Small intestine (tissue), 7 donors: ENCODE measurements at regions not wholly inside any gene's neighbourhood (a gene's known extent, or its start where the extent isn't known, plus 50 kb on each side); places are given as distances from the start of the nearest gene placed in this dataset.
"Not testable (repeated sequence)": the region's sequence is repeated elsewhere in the genome, so short reads cannot be mapped to it uniquely, and the experiment has no call there.

Experiments
- DNase-seq, 2 donors: peaks; one replicate each; pipeline versions ENCODE4 v3.0.0 to v3.0.0-alpha.2; 2013
- FAIRE-seq: peaks from 2 replicates; lab custom pipeline; 2012; peaks lifted over from hg19 to GRCh38; lab: Jason Lieb, UNC
- H3K27ac ChIP-seq, 3 donors: one replicate each; pipeline ENCODE4 v1.5.1; 2013; ENCODE audit warnings: low read length in 2 of 3, mild to moderate bottlenecking in 2 of 3, control low read depth in 1 of 3, inconsistent platforms in 1 of 3, low read depth in 1 of 3, moderate library complexity in 1 of 3
- H3K27me3 ChIP-seq, 3 donors: one replicate each; pipeline ENCODE4 v1.6.1; 2013; ENCODE audit warnings: low read length in 3 of 3, inconsistent platforms in 1 of 3; ENCODE audit not compliant: control insufficient read depth in 3 of 3, insufficient read depth in 3 of 3
- H3K36me3 ChIP-seq, 3 donors: one replicate each; pipeline ENCODE4 v1.6.1; 2013; ENCODE audit warnings: low read length in 3 of 3, inconsistent platforms in 1 of 3, low read depth in 1 of 3, mild to moderate bottlenecking in 1 of 3, moderate library complexity in 1 of 3; ENCODE audit not compliant: control insufficient read depth in 3 of 3, insufficient read depth in 2 of 3
- H3K4me1 ChIP-seq, 3 donors: one replicate each; pipeline ENCODE4 v1.6.1; 2013; ENCODE audit warnings: low read length in 2 of 3, inconsistent platforms in 1 of 3, low read depth in 1 of 3, mild to moderate bottlenecking in 1 of 3, moderate library complexity in 1 of 3; ENCODE audit not compliant: control insufficient read depth in 3 of 3, insufficient read depth in 2 of 3
- H3K4me3 ChIP-seq, 3 donors: one replicate each; pipeline ENCODE4 v1.5.1; 2013; ENCODE audit warnings: low read length in 3 of 3, control low read depth in 1 of 3, inconsistent platforms in 1 of 3, low read depth in 1 of 3, mild to moderate bottlenecking in 1 of 3, moderate library complexity in 1 of 3
- H3K9me3 ChIP-seq, 2 donors: one replicate each; pipeline ENCODE4 v1.6.1; 2013; ENCODE audit warnings: low read depth in 1 of 2, low read length in 1 of 2; ENCODE audit not compliant: control insufficient read depth in 2 of 2, insufficient read depth in 1 of 2
- WGBS, 3 donors: extraction: QIAGEN DNeasy Blood & Tissue Kit; methylation state at CpG; one replicate each; pipeline ENCODE4 v1.1.7; 2013; 5-methylcytosine and 5-hydroxymethylcytosine counted together
- donor health status: healthy with polysubstance abuse.
- donor health status: control.
- donor health status: control.
- donor health status: Bipolar disorder and iron deficiency.
- donor health status: healthy.

GRCh38 chr4:133316909-133317308, 167.8 kb downstream of the PCDH10 start:
- no peak overlapping the region for H3K27ac ChIP-seq
- no peak for FAIRE-seq
- H3K36me3 ChIP-seq: no peaks in the 10 kb centered on the region
- no peak overlapping the region for H3K4me3 ChIP-seq
- no peaks in the 10 kb centered on the region for H3K9me3 ChIP-seq
- no peaks in the 10 kb centered on the region for H3K4me1 ChIP-seq
- DNase-seq: no peak
- H3K27me3 ChIP-seq: no peaks in the 10 kb centered on the region
- WGBS, 3 donors: 62 to 70% (median 69%) methylated on average over 5 of the region's 5 CpGs

GRCh38 chr4:133314991-133315390, 165.9 kb downstream of the PCDH10 start:
- Histone ChIP-seq H3K4me1 (no peaks in the 10 kb centered on the region), H3K27ac (no peak overlapping the region), H3K4me3 (no peak overlapping the region), H3K36me3 (no peaks in the 10 kb centered on the region), H3K9me3 (no peaks in the 10 kb centered on the region), H3K27me3 (no peaks in the 10 kb centered on the region)
- WGBS, 3 donors: 44 to 60% (median 58%) methylated on average over 1 of the region's 1 CpG
- FAIRE-seq (no peak), DNase-seq (no peak)

- FAIRE-seq (no peak), DNase-seq (no peak)
- WGBS, 3 donors: 58 to 77% (median 63%) methylated on average over 3 of the region's 3 CpGs
- Histone ChIP-seq H3K4me3 (no peak overlapping the region), H3K9me3 (no peaks in the 10 kb centered on the region), H3K4me1 (no peaks in the 10 kb centered on the region), H3K36me3 (no peaks in the 10 kb centered on the region), H3K27me3 (no peaks in the 10 kb centered on the region), H3K27ac (no peak overlapping the region)
Observed at GRCh38 chr4:133287396-133287795, 138.3 kb downstream of the PCDH10 start.

GRCh38 chr4:133278591-133278990, 129.5 kb downstream of the PCDH10 start:
- Histone ChIP-seq H3K4me1 (no peaks in the 10 kb centered on the region), H3K4me3 (no peak overlapping the region), H3K27ac (no peak overlapping the region), H3K9me3 (no peaks in the 10 kb centered on the region), H3K36me3 (no peaks in the 10 kb centered on the region), H3K27me3 (no peaks in the 10 kb centered on the region)
- no peak for FAIRE-seq
- WGBS, 3 donors: 58 to 85% (median 81%) methylated on average over 1 of the region's 1 CpG
- DNase-seq: no peak

- not testable (repeated sequence) for H3K9me3 ChIP-seq, DNase-seq, FAIRE-seq, H3K36me3 ChIP-seq, H3K27me3 ChIP-seq, H3K27ac ChIP-seq, H3K4me1 ChIP-seq, H3K4me3 ChIP-seq
- 70 to 82% (median 75%) methylated on average over 4 of the region's 4 CpGs for WGBS, 3 donors
Observed at GRCh38 chr4:133277940-133278339, 128.8 kb downstream of the PCDH10 start.

- DNase-seq: no peak
- Histone ChIP-seq H3K36me3 (no peaks in the 10 kb centered on the region), H3K27me3 (no peaks in the 10 kb centered on the region), H3K4me3 (no peak overlapping the region), H3K27ac (no peak overlapping the region), H3K9me3 (no peaks in the 10 kb centered on the region), H3K4me1 (no peaks in the 10 kb centered on the region)
- 61 to 79% (median 70%) methylated on average over 3 of the region's 3 CpGs for WGBS, 3 donors
- no peak for FAIRE-seq
Observed at GRCh38 chr4:133275246-133275645, 126.2 kb downstream of the PCDH10 start.

GRCh38 chr4:133273401-133273800, 124.3 kb downstream of the PCDH10 start:
- Histone ChIP-seq H3K36me3 (no peaks in the 10 kb centered on the region), H3K27me3 (no peaks in the 10 kb centered on the region), H3K4me1 (no peaks in the 10 kb centered on the region), H3K9me3 (no peaks in the 10 kb centered on the region), H3K27ac (no peak overlapping the region), H3K4me3 (no peak overlapping the region)
- FAIRE-seq (no peak), DNase-seq (no peak)
- 47 to 74% (median 57%) methylated on average over 3 of the region's 3 CpGs for WGBS, 3 donors

- H3K4me3 ChIP-seq: no peak overlapping the region
- no peaks in the 10 kb centered on the region for H3K4me1 ChIP-seq
- WGBS, 3 donors: 43 to 78% (median 54%) methylated on average over 2 of the region's 2 CpGs
- FAIRE-seq (no peak), DNase-seq (no peak)
- no peaks in the 10 kb centered on the region for H3K27me3 ChIP-seq
- no peak overlapping the region for H3K27ac ChIP-seq
- H3K9me3 ChIP-seq: no peaks in the 10 kb centered on the region
- no peaks in the 10 kb centered on the region for H3K36me3 ChIP-seq
Observed at GRCh38 chr4:133270021-133270570, 121.0 kb downstream of the PCDH10 start.

- WGBS, 3 donors: 45 to 74% (median 53%) methylated on average over 17 of the region's 17 CpGs
- Histone ChIP-seq H3K27ac (no peak overlapping the region), H3K4me1 (no peaks in the 10 kb centered on the region), H3K4me3 (no peak overlapping the region), H3K36me3 (no peaks in the 10 kb centered on the region), H3K27me3 (no peaks in the 10 kb centered on the region), H3K9me3 (no peaks in the 10 kb centered on the region)
- FAIRE-seq (no peak), DNase-seq (no peak)
Observed at GRCh38 chr4:133268205-133268604, 119.1 kb downstream of the PCDH10 start.
